ENCODE measurements at regions not wholly inside any gene's neighbourhood (a gene's known extent, or its start where the extent isn't known, plus 50 kb on each side); places are given as distances from the start of the nearest gene placed in this dataset.

- DNase-seq: no peak
These were observed 445.5 kb downstream of the KCNH5 start for GRCh38 chr14:62599616-62600385.

GRCh38 chr14:62602712-62603111 is 442.5 kb downstream of the KCNH5 start:
- DNase-seq: no peak

DNA sequence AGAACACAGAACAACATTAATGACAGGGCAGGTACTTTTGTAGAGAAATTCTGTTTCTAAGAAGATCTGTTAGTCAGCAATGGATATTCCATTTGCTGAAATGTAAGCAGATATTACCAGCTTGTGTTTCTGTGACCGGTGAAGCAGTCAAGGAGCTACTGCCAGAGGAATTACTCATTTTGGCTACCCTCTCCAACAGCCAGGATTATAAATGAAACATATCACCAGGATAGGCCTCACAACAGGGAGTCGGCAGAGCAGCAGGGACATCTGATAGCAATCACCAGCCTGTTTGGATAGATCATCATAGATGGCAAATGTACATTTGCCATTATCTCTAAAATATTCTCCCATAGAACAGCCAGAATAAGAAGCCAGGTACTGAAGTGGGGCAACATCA is 440.7 kb downstream of the KCNH5 start:
- DNase-seq: no peak

- no peak for DNase-seq
These were observed 431.1 kb downstream of the KCNH5 start for GRCh38 chr14:62614122-62614521.

GRCh38 chr14:62616668-62617067 is 428.6 kb downstream of the KCNH5 start:
- no peak for DNase-seq

- DNase-seq: no peak
These were observed 418.8 kb downstream of the KCNH5 start for GRCh38 chr14:62626416-62626815.

DNA sequence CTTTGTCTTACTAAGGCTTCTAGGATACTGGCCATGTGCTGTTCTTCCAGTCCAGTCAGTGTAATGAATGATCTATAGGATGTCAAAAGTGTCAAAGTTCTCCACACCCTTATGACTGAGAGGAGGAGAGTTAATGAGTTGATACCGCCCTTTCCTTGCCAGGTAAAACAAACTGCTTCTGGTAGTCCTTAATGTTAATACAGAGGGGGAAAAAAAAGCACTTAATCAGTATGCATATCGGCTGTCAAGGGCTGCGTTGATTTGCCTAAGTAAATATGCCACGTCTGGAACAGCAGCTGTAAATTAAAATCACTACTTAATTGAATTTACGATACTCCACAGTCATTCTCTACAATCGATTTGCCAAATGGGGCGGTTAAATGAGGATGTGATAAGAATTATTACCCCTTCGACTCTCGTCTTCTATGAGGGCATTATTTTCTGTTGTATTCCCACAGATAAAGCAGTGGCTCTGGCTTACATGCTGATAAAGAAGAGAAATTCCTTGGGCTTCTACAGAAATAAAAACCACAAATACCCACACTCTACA is 416.0 kb downstream of the KCNH5 start:
- no peak for DNase-seq

GRCh38 chr14:62631176-62631575 is 414.1 kb downstream of the KCNH5 start:
- no peak for DNase-seq

- no peak for DNase-seq
These were observed 412.5 kb downstream of the KCNH5 start for GRCh38 chr14:62632771-62633170.

DNA sequence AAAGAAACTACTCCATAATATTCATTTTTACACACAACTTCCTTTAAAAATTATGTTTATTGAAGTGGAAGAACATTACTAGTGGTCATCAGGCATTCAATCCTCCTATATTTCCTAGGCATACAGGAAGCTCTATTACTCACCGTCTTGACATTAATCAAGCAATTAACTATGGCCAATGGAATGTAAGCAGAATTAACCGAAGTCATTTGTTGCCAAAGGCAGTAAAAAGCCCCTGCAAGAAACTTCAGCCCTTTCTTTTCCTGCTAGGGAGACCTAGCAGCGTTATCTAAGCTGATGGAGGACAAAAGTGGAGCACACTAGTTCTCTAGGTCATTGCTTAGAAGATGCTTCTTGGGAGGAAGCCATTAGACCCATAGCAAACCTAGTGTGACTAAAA is 399.6 kb downstream of the KCNH5 start:
- DNase-seq: no peak
